ENCODE measurements at regions not wholly inside any gene's neighbourhood (a gene's known extent, or its start where the extent isn't known, plus 50 kb on each side); places are given as distances from the start of the nearest gene placed in this dataset.

- TF ChIP-seq CTCF (IDR thresholded peaks at IDR 0.05; ENCODE audit: poor library complexity, severe bottlenecking) (no peak), MXI1 (conservative IDR thresholded peaks at IDR 0.05; ENCODE audit: poor library complexity, severe bottlenecking) (no peak), POLR2AphosphoS5 (IDR thresholded peaks at IDR 0.05) (no peak), EZH2 (IDR thresholded peaks at IDR 0.05; ENCODE audit: borderline replicate concordance, insufficient read depth, low read length, poor library complexity, severe bottlenecking) (no peak)
Observed at GRCh38 chr1:213686983-213687382, 300.8 kb upstream of the PROX1 start.
